Spleen (tissue), 7 donors: ENCODE measurements at regions not wholly inside any gene's neighbourhood (a gene's known extent, or its start where the extent isn't known, plus 50 kb on each side); places are given as distances from the start of the nearest gene placed in this dataset.

ENCODE experiments used
- CTCF ChIP-seq, 11 experiments: fragments of 200-600 bp in 7 of 11; fragments of 450-650 bp in 4 of 11; sonication (generic) in 4 of 11; IDR thresholded peaks in 8 of 11; conservative IDR thresholded peaks in 3 of 11; 1 replicate in 7 of 11; 2 replicates in 4 of 11; pipeline versions ENCODE4 v1.4.0 to v1.8.0; 2016 to 2021; ENCODE audit warnings: antibody characterized with exemption in 11 of 11, inconsistent platforms in 4 of 11, mild to moderate bottlenecking in 1 of 11
- POLR2A ChIP-seq, 3 donors: fragments of 450-650 bp; IDR thresholded peaks; one replicate each; pipeline ENCODE4 v1.5.1; 2017; ENCODE audit warnings: antibody characterized with exemption in 3 of 3, mild to moderate bottlenecking in 1 of 3
- POLR2AphosphoS5 ChIP-seq, 3 donors: sonication (generic); formaldehyde crosslinking; IDR thresholded peaks; one replicate each; pipeline ENCODE4 v1.5.1; 2017; ENCODE audit warnings: antibody characterized with exemption in 3 of 3
- donor health status: DM: no; HTN: no; CAD: no; lungs with moderate emphysema.
- donor health status: DM: no; HTN: no; CAD: no.
- donor health status: DM: no; HTN: no; CAD: no.

GRCh38 chr5:103808464-103809106, 246.0 kb upstream of the NUDT12 start:
- peak in 5 of 11 experiments; percentile 29 to 43 (median 40) for TF ChIP-seq CTCF (IDR thresholded peaks at IDR 0.05 in 8 of 11, conservative IDR thresholded peaks at IDR 0.05 in 3 of 11)
- no peak for TF ChIP-seq POLR2AphosphoS5 (IDR thresholded peaks at IDR 0.05)
- TF ChIP-seq POLR2A (IDR thresholded peaks at IDR 0.05): no peak
